ENCODE measurements at regions not wholly inside any gene's neighbourhood (a gene's known extent, or its start where the extent isn't known, plus 50 kb on each side); places are given as distances from the start of the nearest gene placed in this dataset.

DNA sequence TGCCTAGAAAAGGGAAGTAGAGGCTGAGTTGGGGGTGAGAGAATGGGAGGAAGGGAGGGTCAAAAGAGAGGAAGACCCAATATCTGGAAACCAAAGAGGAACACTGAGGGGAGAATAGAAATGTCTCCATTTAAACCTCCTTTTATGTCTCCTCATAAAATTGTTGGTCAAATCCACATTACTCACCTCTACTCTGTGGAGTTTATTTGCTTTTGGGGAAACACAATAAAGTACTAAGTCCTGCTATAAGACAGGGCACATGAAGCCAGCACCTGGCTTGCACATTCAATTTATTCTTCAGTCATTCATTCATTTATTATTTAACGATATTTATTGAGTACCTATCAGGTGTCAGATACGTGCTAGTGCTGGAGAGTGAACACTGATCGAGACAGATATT lies 60.3 kb upstream of the NFE2L2 start:
- TF ChIP-seq, protein P1, sequence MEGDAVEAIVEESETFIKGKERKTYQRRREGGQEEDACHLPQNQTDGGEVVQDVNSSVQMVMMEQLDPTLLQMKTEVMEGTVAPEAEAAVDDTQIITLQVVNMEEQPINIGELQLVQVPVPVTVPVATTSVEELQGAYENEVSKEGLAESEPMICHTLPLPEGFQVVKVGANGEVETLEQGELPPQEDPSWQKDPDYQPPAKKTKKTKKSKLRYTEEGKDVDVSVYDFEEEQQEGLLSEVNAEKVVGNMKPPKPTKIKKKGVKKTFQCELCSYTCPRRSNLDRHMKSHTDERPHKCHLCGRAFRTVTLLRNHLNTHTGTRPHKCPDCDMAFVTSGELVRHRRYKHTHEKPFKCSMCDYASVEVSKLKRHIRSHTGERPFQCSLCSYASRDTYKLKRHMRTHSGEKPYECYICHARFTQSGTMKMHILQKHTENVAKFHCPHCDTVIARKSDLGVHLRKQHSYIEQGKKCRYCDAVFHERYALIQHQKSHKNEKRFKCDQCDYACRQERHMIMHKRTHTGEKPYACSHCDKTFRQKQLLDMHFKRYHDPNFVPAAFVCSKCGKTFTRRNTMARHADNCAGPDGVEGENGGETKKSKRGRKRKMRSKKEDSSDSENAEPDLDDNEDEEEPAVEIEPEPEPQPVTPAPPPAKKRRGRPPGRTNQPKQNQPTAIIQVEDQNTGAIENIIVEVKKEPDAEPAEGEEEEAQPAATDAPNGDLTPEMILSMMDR (IDR thresholded peaks at IDR 0.05): no peak
- TF ChIP-seq POLR2AphosphoS5 (IDR thresholded peaks at IDR 0.05; ENCODE audit: insufficient read depth in 1 of 2, low read depth in 1 of 2) (no peak), POLR2A (IDR thresholded peaks at IDR 0.05) (no peak)

Data from vagina (tissue), 2 donors.